PC-9 (cell line): ENCODE measurements at regions not wholly inside any gene's neighbourhood (a gene's known extent, or its start where the extent isn't known, plus 50 kb on each side); places are given as distances from the start of the nearest gene placed in this dataset.

Experiments used
- CTCF ChIP-seq: fragments of 200-600 bp; sonication (generic); conservative IDR thresholded peaks from 2 replicates; pipeline ENCODE4 v1.6.1; 2017; ENCODE audit warnings: mixed run types, antibody characterized with exemption, mild to moderate bottlenecking, moderate library complexity
- EZH2 ChIP-seq: fragments of 200-600 bp; sonication (generic); IDR thresholded peaks from 2 replicates; pipeline ENCODE4 v1.8.0; 2017; ENCODE audit warnings: antibody characterized with exemption, low read depth

- TF ChIP-seq CTCF (no peak), EZH2 (no peak)
These were observed 734.9 kb upstream of the PCDH9 start for GRCh38 chr13:67964986-67965385.
